ENCODE measurements at regions not wholly inside any gene's neighbourhood (a gene's known extent, or its start where the extent isn't known, plus 50 kb on each side); places are given as distances from the start of the nearest gene placed in this dataset.

DNA sequence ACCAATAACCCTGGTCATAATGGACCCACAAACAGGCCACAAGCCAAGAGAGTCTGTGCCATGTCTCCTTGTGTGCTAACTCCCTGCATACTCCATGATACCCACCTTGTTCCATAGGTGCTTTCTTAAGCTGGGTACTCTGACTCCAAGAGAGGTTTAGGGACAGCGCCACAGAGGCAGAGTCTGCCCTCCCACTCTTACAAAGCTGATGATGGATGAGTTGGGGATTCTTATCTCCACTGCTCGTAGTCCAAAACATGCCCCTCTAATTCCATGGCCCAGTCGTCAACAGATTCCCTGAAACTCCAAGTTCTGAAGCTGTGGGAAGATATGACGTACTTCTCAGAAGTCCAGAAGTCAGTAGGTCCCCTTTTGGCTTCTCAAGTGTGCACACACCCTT lies 184.4 kb upstream of the CCL2 start:
- no peak overlapping the region for H3K27ac ChIP-seq
- H3K36me3 ChIP-seq, result no peaks in the 10 kb centered on the region
- no peaks in the 10 kb centered on the region for H3K27me3 ChIP-seq
- no peaks in the 10 kb centered on the region for H3K4me1 ChIP-seq
- TF ChIP-seq EP300 (IDR thresholded peaks at IDR 0.05) (no peak), POLR2A (IDR thresholded peaks at IDR 0.05) (no peak), CTCF (IDR thresholded peaks at IDR 0.05) (no peak), POLR2AphosphoS5 (IDR thresholded peaks at IDR 0.05) (no peak)
- H3K4me3 ChIP-seq, result no peak overlapping the region
- 53% methylated on average over 3 of the region's 4 CpGs; no CpG with 5 or more reads in 1 of the 2 donors for WGBS, 2 donors (ENCODE audit: low coverage in 1 of 2)
- peaks cover 0 to 5% (median 0%) of the 10 kb centered on the region in 3 donors for H3K9me3 ChIP-seq
- no peak for ATAC-seq

DNA sequence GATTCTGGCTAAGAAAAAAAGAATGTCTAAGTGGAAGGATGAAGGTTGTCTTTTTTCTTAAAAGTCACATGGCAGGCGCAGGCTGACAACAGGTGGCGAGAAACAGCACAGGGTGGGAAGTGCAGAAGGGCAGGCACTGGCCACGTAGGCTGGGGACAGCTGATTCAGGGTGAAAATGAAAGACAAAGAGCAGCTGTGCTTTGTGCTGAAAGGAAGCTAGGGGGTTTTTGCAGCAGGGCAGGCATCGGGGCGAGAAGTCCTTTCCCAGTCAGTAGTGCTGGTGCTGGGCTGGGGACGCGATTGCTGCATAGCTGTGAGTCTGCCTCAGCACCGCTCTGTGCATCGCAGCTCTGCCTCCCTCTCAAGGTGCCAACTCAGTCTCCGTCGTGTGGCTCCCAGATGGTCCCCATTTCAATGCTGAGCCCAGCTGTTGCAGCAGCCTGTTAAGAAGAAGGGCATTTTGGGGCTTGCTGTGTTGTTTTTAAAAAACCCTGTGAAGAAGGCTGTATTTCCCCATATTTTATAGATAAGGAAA lies 183.1 kb upstream of the CCL2 start:
- H3K9me3 ChIP-seq, result peaks cover 0 to 5% (median 0%) of the 10 kb centered on the region in 3 donors
- H3K36me3 ChIP-seq, result no peaks in the 10 kb centered on the region
- no peak for TF ChIP-seq POLR2AphosphoS5 (IDR thresholded peaks at IDR 0.05)
- TF ChIP-seq CTCF (IDR thresholded peaks at IDR 0.05), result no peak
- no peak for TF ChIP-seq POLR2A (IDR thresholded peaks at IDR 0.05)
- no peak for TF ChIP-seq EP300 (IDR thresholded peaks at IDR 0.05)
- no peaks in the 10 kb centered on the region for H3K4me1 ChIP-seq
- H3K27ac ChIP-seq, result no peak overlapping the region
- ATAC-seq, result no peak
- H3K4me3 ChIP-seq, result no peak overlapping the region
- no peaks in the 10 kb centered on the region for H3K27me3 ChIP-seq
- WGBS, 2 donors (ENCODE audit: low coverage in 1 of 2), result 63 to 72% methylated on average over 5 to 6 of the region's 11 CpGs

- H3K36me3 ChIP-seq, result no peaks in the 10 kb centered on the region
- peaks cover 9% of the 10 kb centered on the region for H3K27me3 ChIP-seq
- no peak overlapping the region for H3K4me3 ChIP-seq
- H3K4me1 ChIP-seq, result no peaks in the 10 kb centered on the region
- 87% methylated on average over 3 of the region's 5 CpGs; no CpG with 5 or more reads in 1 of the 2 donors for WGBS, 2 donors (ENCODE audit: low coverage in 1 of 2)
- TF ChIP-seq CTCF (IDR thresholded peaks at IDR 0.05) (no peak), EP300 (IDR thresholded peaks at IDR 0.05) (no peak), POLR2AphosphoS5 (IDR thresholded peaks at IDR 0.05) (no peak), POLR2A (IDR thresholded peaks at IDR 0.05) (no peak)
- no peak overlapping the region for H3K27ac ChIP-seq
- ATAC-seq, result no peak
- peaks cover 0 to 5% (median 0%) of the 10 kb centered on the region in 3 donors for H3K9me3 ChIP-seq
These were observed 180.0 kb upstream of the CCL2 start for GRCh38 chr17:34075076-34075475.

GRCh38 chr17:34076743-34077631 lies 178.1 kb upstream of the CCL2 start:
- 50 to 53% methylated on average over 7 to 10 of the region's 16 CpGs for WGBS, 2 donors (ENCODE audit: low coverage in 1 of 2)
- H3K9me3 ChIP-seq, result peaks cover 0 to 2% (median 0%) of the 10 kb centered on the region in 3 donors
- H3K4me1 ChIP-seq, result no peaks in the 10 kb centered on the region
- ATAC-seq, result no peak
- H3K4me3 ChIP-seq, result no peak overlapping the region
- no peaks in the 10 kb centered on the region for H3K36me3 ChIP-seq
- TF ChIP-seq POLR2A (IDR thresholded peaks at IDR 0.05) (no peak), EP300 (IDR thresholded peaks at IDR 0.05) (no peak)
- peaks cover 9% of the 10 kb centered on the region for H3K27me3 ChIP-seq
- H3K27ac ChIP-seq, result no peak overlapping the region

GRCh38 chr17:34081269-34081668 lies 173.8 kb upstream of the CCL2 start:
- Histone ChIP-seq H3K4me1 (no peaks in the 10 kb centered on the region), H3K36me3 (no peaks in the 10 kb centered on the region), H3K27ac (no peak overlapping the region), H3K4me3 (no peak overlapping the region), H3K9me3 (no peaks in the 10 kb centered on the region), H3K27me3 (peaks cover 9% of the 10 kb centered on the region)
- WGBS, 2 donors (ENCODE audit: low coverage in 1 of 2), result 41 to 48% methylated on average over 3 of the region's 3 CpGs
- no peak for ATAC-seq
- no peak for TF ChIP-seq EP300 (IDR thresholded peaks at IDR 0.05)
- TF ChIP-seq POLR2A (IDR thresholded peaks at IDR 0.05), result no peak
- no peak for TF ChIP-seq CTCF (IDR thresholded peaks at IDR 0.05)
- no peak for TF ChIP-seq POLR2AphosphoS5 (IDR thresholded peaks at IDR 0.05)

Measured in gastroesophageal sphincter (tissue), 4 donors.